Activated T-cell treated with anti-CD3 and anti-CD28 coated beads, Interleukin-2, amount 50 U/mL, for 48 hours (primary cell): ENCODE measurements at regions not wholly inside any gene's neighbourhood (a gene's known extent, or its start where the extent isn't known, plus 50 kb on each side); places are given as distances from the start of the nearest gene placed in this dataset.

Source experiments
- DNase-seq, 2 experiments: peaks; one replicate each; pipeline ENCODE4 v3.0.0-alpha.2; 2020

- DNase-seq, result no peak
Measured at GRCh38 chr10:130739016-130739756, 572.3 kb downstream of the TCERG1L start.

GRCh38 chr10:130739757-130740145 lies 571.8 kb downstream of the TCERG1L start:
- no peak for DNase-seq

GRCh38 chr10:130740166-130740565 lies 571.4 kb downstream of the TCERG1L start:
- DNase-seq, result no peak

GRCh38 chr10:130740915-130741750 lies 570.4 kb downstream of the TCERG1L start:
- DNase-seq, result no peak

GRCh38 chr10:130741901-130742855 lies 569.3 kb downstream of the TCERG1L start:
- DNase-seq, result no peak

GRCh38 chr10:130742941-130743675 lies 568.4 kb downstream of the TCERG1L start:
- no peak for DNase-seq

GRCh38 chr10:130743751-130744271 lies 567.7 kb downstream of the TCERG1L start:
- no peak for DNase-seq

- DNase-seq, result no peak
Measured at GRCh38 chr10:130744631-130745030, 566.9 kb downstream of the TCERG1L start.

- DNase-seq, result no peak
Measured at GRCh38 chr10:130745251-130745650, 566.3 kb downstream of the TCERG1L start.

- no peak for DNase-seq
Measured at GRCh38 chr10:130745821-130746220, 565.7 kb downstream of the TCERG1L start.

GRCh38 chr10:130746311-130746710 lies 565.2 kb downstream of the TCERG1L start:
- DNase-seq, result no peak

GRCh38 chr10:130747356-130747755 lies 564.2 kb downstream of the TCERG1L start:
- DNase-seq, result no peak

- no peak for DNase-seq
Measured at GRCh38 chr10:130747946-130748345, 563.6 kb downstream of the TCERG1L start.

- no peak for DNase-seq
Measured at GRCh38 chr10:130748409-130749057, 563.0 kb downstream of the TCERG1L start.

GRCh38 chr10:130749911-130750310 lies 561.6 kb downstream of the TCERG1L start:
- no peak for DNase-seq

GRCh38 chr10:130750441-130750840 lies 561.1 kb downstream of the TCERG1L start:
- no peak for DNase-seq

GRCh38 chr10:130751106-130751840 lies 560.2 kb downstream of the TCERG1L start:
- no peak for DNase-seq

- no peak for DNase-seq
Measured at GRCh38 chr10:130751851-130752250, 559.7 kb downstream of the TCERG1L start.

- DNase-seq, result no peak
Measured at GRCh38 chr10:130756651-130757050, 554.9 kb downstream of the TCERG1L start.

GRCh38 chr10:130757271-130757670 lies 554.2 kb downstream of the TCERG1L start:
- no peak for DNase-seq
